ENCODE measurements at regions not wholly inside any gene's neighbourhood (a gene's known extent, or its start where the extent isn't known, plus 50 kb on each side); places are given as distances from the start of the nearest gene placed in this dataset.

- Histone ChIP-seq H3K4me1 (no peaks in the 10 kb centered on the region), H3K9me3 (no peaks in the 10 kb centered on the region), H3K4me3 (no peak overlapping the region), H3K27me3 (ENCODE audit: low read depth) (no peaks in the 10 kb centered on the region), H3K36me3 (replicated peaks) (no peaks in the 10 kb centered on the region)
- in situ Hi-C loops (cut with MboI; ENCODE audit: low sequenced_read_pairs), result loop anchor here (25.0 kb wide), 1 partner anchor 98 kb away; the partner anchor contains the start of gene ATP1B1
- no peak for DNase-seq (ENCODE audit: low spot score in 2 of 2)
These were observed 92.7 kb upstream of the ATP1B1 start for GRCh38 chr1:169013821-169014220.

GRCh38 chr1:169015464-169015863, 91.0 kb upstream of the ATP1B1 start:
- Histone ChIP-seq H3K4me3 (no peak overlapping the region), H3K9me3 (no peaks in the 10 kb centered on the region), H3K4me1 (no peaks in the 10 kb centered on the region), H3K27me3 (ENCODE audit: low read depth) (no peaks in the 10 kb centered on the region), H3K36me3 (replicated peaks) (no peaks in the 10 kb centered on the region)
- DNase-seq (ENCODE audit: low spot score in 2 of 2), result no peak
- in situ Hi-C loops (cut with MboI; ENCODE audit: low sequenced_read_pairs), result loop anchor here (25.0 kb wide), 1 partner anchor 97 kb away; the partner anchor contains the start of gene ATP1B1

DNA sequence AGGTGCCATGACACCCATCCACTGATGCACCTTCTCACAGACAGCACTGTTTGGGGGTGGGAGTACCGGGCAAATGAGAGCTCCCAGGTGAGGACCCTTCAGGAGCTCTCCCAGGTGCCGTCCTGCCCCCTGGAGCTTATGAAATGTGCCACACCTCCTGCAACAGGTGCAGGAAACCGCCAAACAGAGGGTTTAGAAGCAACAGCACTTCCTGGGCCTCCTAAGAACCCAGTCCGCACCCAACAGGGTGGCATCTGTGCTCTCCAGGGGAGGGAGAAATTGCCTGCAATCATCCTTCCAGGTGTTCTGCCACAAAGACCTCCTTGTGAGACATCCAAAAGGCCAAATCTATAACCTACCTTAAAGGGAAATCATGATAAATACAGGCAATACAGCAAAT, 87.7 kb upstream of the ATP1B1 start:
- in situ Hi-C loops (cut with MboI; ENCODE audit: low sequenced_read_pairs), result loop anchor here (25.0 kb wide), 1 partner anchor 94 kb away; the partner anchor contains the start of gene ATP1B1
- H3K4me1 ChIP-seq, result no peaks in the 10 kb centered on the region
- no peaks in the 10 kb centered on the region for H3K36me3 ChIP-seq (replicated peaks)
- DNase-seq (ENCODE audit: low spot score in 2 of 2), result no peak
- no peaks in the 10 kb centered on the region for H3K9me3 ChIP-seq
- no peak overlapping the region for H3K4me3 ChIP-seq
- no peaks in the 10 kb centered on the region for H3K27me3 ChIP-seq (ENCODE audit: low read depth)

DNA sequence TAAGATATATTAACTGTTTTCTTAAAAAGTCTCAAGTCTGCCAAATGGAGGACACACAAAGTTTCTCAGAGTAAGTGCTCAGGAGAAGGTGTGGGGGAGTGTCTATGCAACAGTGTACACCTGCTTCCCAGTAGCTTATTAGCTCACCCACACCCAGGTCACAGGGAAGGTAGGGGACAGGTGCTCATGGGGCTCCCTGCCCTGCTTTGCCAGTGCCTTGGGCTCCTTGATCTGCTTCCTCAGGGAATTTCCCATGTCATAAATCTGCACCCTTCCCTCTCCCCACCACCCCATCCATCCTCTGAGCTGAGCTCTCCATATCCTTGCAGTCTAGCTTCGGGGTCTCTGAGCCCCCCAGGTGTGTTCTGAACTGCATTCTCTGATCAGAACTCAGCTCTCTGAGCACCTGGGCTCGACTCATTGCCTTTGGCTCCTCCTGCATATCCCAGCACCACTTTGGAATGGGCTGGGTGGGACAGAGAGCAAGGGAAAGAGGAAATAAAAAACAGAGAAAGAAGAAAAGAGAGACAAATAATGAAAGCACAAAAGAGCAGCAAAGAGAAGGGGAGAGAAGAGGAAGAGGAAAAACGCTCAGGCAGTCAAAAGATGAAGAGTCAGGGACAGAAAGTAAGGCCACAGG, 87.0 kb upstream of the ATP1B1 start:
- no peaks in the 10 kb centered on the region for H3K27me3 ChIP-seq (ENCODE audit: low read depth)
- no peaks in the 10 kb centered on the region for H3K4me1 ChIP-seq
- no peak for DNase-seq (ENCODE audit: low spot score in 2 of 2)
- in situ Hi-C loops (cut with MboI; ENCODE audit: low sequenced_read_pairs), result loop anchor here (25.0 kb wide), 1 partner anchor 93 kb away; the partner anchor contains the start of gene ATP1B1
- no peaks in the 10 kb centered on the region for H3K36me3 ChIP-seq (replicated peaks)
- H3K9me3 ChIP-seq, result no peaks in the 10 kb centered on the region
- H3K4me3 ChIP-seq, result no peak overlapping the region

GRCh38 chr1:169020684-169021083, 85.8 kb upstream of the ATP1B1 start:
- H3K4me1 ChIP-seq, result no peaks in the 10 kb centered on the region
- H3K9me3 ChIP-seq, result no peaks in the 10 kb centered on the region
- no peak overlapping the region for H3K4me3 ChIP-seq
- in situ Hi-C loops (cut with MboI; ENCODE audit: low sequenced_read_pairs), result loop anchor here (25.0 kb wide), 1 partner anchor 92 kb away; the partner anchor contains the start of gene ATP1B1
- H3K36me3 ChIP-seq (replicated peaks), result no peaks in the 10 kb centered on the region
- DNase-seq (ENCODE audit: low spot score in 2 of 2), result no peak
- H3K27me3 ChIP-seq (ENCODE audit: low read depth), result no peaks in the 10 kb centered on the region

DNA sequence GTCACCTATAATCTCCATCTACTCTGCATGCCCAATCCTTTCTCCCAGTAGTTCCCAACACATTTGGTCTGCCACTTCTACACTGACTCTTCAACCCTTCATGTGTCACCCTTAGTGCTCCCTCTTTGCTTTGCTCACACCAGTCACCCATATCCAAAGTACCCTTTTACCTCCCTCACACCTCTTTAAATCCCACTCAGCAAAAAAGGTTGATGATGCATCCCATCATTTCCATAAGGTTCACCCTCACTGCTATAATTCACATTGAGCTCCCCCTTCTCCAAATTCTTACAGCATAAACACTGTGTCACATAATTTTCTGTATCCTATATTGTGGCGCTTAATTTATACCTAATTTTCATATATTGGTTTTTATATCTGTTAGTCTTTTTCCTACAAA, 83.8 kb upstream of the ATP1B1 start:
- Histone ChIP-seq H3K27me3 (ENCODE audit: low read depth) (no peaks in the 10 kb centered on the region), H3K4me3 (no peak overlapping the region), H3K9me3 (no peaks in the 10 kb centered on the region), H3K4me1 (no peaks in the 10 kb centered on the region), H3K36me3 (replicated peaks) (no peaks in the 10 kb centered on the region)
- in situ Hi-C loops (cut with MboI; ENCODE audit: low sequenced_read_pairs), result loop anchor here (25.0 kb wide), 1 partner anchor 90 kb away; the partner anchor contains the start of gene ATP1B1
- DNase-seq (ENCODE audit: low spot score in 2 of 2), result no peak

DNA sequence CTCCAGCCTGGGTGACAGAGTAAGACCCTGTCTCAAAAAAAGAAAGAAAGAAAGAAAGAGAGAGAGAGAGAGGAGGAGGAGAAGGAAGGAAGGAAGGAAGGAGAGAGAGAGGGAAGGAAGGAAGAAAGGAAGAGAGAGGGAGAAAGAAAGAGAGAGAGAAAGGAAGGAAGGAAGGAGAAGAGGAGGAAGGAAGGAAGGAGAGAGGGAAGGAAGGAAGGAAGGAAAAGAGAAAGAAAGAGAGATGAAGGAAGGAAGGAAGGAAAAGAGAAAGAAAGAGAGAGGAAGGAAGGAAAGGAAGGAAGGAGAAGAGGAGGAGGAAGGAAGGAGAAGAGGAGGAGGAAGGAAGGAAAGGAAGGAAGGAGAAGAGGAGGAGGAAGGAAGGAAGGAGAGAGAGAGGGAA, 82.2 kb upstream of the ATP1B1 start:
- Histone ChIP-seq H3K4me1 (no peaks in the 10 kb centered on the region), H3K9me3 (no peaks in the 10 kb centered on the region), H3K36me3 (replicated peaks) (no peaks in the 10 kb centered on the region), H3K27me3 (ENCODE audit: low read depth) (no peaks in the 10 kb centered on the region), H3K4me3 (no peak overlapping the region)
- no peak for DNase-seq (ENCODE audit: low spot score in 2 of 2)
- in situ Hi-C loops (cut with MboI; ENCODE audit: low sequenced_read_pairs), result loop anchor here (25.0 kb wide), 1 partner anchor 88 kb away; the partner anchor contains the start of gene ATP1B1

GRCh38 chr1:169024800-169025271, 81.7 kb upstream of the ATP1B1 start:
- no peaks in the 10 kb centered on the region for H3K9me3 ChIP-seq
- no peaks in the 10 kb centered on the region for H3K4me1 ChIP-seq
- no peak overlapping the region for H3K4me3 ChIP-seq
- DNase-seq (ENCODE audit: low spot score in 2 of 2), result no peak
- H3K36me3 ChIP-seq (replicated peaks), result no peaks in the 10 kb centered on the region
- no peaks in the 10 kb centered on the region for H3K27me3 ChIP-seq (ENCODE audit: low read depth)
- in situ Hi-C loops (cut with MboI; ENCODE audit: low sequenced_read_pairs), result loop anchor here (25.0 kb wide), 1 partner anchor 87 kb away; the partner anchor contains the start of gene ATP1B1

GRCh38 chr1:169025412-169025811, 81.1 kb upstream of the ATP1B1 start:
- Histone ChIP-seq H3K36me3 (replicated peaks) (no peaks in the 10 kb centered on the region), H3K9me3 (no peaks in the 10 kb centered on the region), H3K4me1 (no peaks in the 10 kb centered on the region), H3K4me3 (no peak overlapping the region), H3K27me3 (ENCODE audit: low read depth) (no peaks in the 10 kb centered on the region)
- DNase-seq (ENCODE audit: low spot score in 2 of 2), result no peak
- in situ Hi-C loops (cut with MboI; ENCODE audit: low sequenced_read_pairs), result no loop called here

DNA sequence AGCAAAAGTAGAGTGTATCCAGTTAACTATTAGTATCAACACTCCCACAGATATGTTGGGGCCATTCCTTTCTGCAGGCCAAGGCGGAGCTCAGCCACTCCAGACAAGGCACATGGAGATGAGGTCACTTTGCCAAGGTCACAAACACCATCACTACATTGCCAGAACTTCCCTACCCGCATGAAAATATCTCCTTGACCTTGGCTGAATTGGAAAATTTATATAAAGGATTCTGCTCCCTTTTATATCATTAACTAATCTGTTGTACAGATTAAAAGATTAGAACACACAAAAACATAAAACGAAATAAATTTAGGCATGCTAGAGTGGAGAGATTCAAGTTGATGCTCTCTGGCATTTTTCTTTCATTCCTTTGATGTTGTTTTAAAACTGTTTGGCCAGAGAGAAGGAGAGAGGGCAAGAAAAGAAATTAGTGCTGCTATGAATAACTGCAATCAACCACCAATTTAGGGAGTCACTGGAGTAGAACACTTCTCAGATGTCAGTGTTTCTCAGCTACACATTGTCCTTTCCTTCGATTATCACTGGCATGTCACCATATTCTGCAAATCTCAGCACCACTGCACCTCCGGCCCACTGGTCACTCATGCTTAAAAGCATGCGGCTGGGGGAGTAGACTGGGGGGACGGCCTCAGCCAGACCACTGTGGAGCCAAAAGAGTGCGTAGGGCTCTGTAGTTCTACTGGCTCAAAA, 78.7 kb upstream of the ATP1B1 start:
- DNase-seq (ENCODE audit: low spot score in 2 of 2), result no peak
- H3K9me3 ChIP-seq, result no peaks in the 10 kb centered on the region
- H3K4me3 ChIP-seq, result no peak overlapping the region
- in situ Hi-C loops (cut with MboI; ENCODE audit: low sequenced_read_pairs), result no loop called here
- H3K27me3 ChIP-seq (ENCODE audit: low read depth), result no peaks in the 10 kb centered on the region
- no peaks in the 10 kb centered on the region for H3K36me3 ChIP-seq (replicated peaks)
- H3K4me1 ChIP-seq, result no peaks in the 10 kb centered on the region

DNA sequence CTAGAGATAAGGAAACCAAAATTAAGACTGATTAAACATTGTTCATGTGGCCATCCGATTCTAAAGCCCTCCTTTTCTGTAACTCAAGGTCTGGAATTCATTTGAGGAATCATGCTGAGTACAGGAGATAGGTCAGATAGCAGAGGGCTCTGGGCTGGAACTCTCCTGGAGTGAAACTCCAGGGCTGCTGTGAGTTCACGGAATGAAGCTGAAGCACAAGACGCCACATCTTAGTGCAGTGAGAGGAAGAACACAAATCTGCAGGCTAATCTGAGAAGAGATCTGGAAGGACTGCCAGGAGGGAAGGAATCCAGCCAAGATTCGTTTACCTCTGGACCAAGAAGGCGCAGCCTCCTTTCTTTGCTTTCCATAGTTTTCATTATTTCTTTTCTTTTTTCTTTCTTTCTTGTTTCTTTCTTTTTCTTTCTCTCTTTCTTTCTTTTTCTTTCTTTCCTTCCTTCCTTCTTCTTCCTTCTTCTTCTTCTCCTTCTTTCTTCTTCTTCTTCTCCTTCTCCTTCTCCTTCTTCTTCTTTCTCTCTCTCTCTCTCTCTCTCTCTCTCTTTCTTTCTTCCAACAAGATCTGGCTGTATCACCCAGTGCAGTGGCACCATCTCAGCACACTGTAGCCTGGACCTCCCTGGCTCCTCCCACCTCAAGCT, 74.8 kb upstream of the ATP1B1 start:
- peaks cover 3% of the 10 kb centered on the region; the same call in 1 of the 2 replicates for H3K4me1 ChIP-seq
- no peaks in the 10 kb centered on the region for H3K36me3 ChIP-seq (replicated peaks)
- H3K9me3 ChIP-seq, result no peaks in the 10 kb centered on the region
- in situ Hi-C loops (cut with MboI; ENCODE audit: low sequenced_read_pairs), result no loop called here
- DNase-seq (ENCODE audit: low spot score in 2 of 2), result no peak
- H3K4me3 ChIP-seq, result no peak overlapping the region
- no peaks in the 10 kb centered on the region for H3K27me3 ChIP-seq (ENCODE audit: low read depth)

- Histone ChIP-seq H3K4me1 (no peaks in the 10 kb centered on the region), H3K27me3 (ENCODE audit: low read depth) (no peaks in the 10 kb centered on the region), H3K36me3 (replicated peaks) (no peaks in the 10 kb centered on the region), H3K4me3 (no peak overlapping the region), H3K9me3 (no peaks in the 10 kb centered on the region)
- no peak for DNase-seq (ENCODE audit: low spot score in 2 of 2)
- in situ Hi-C loops (cut with MboI; ENCODE audit: low sequenced_read_pairs), result no loop called here
These were observed 65.1 kb upstream of the ATP1B1 start for GRCh38 chr1:169041366-169041765.

GRCh38 chr1:169042377-169042776, 64.1 kb upstream of the ATP1B1 start:
- DNase-seq (ENCODE audit: low spot score in 2 of 2), result no peak
- in situ Hi-C loops (cut with MboI; ENCODE audit: low sequenced_read_pairs), result no loop called here
- Histone ChIP-seq H3K9me3 (no peaks in the 10 kb centered on the region), H3K27me3 (ENCODE audit: low read depth) (no peaks in the 10 kb centered on the region), H3K36me3 (replicated peaks) (no peaks in the 10 kb centered on the region), H3K4me3 (no peak overlapping the region), H3K4me1 (no peaks in the 10 kb centered on the region)

GRCh38 chr1:169043823-169044222, 62.7 kb upstream of the ATP1B1 start:
- no peaks in the 10 kb centered on the region for H3K9me3 ChIP-seq
- no peak overlapping the region for H3K4me3 ChIP-seq
- no peaks in the 10 kb centered on the region for H3K36me3 ChIP-seq (replicated peaks)
- H3K27me3 ChIP-seq (ENCODE audit: low read depth), result no peaks in the 10 kb centered on the region
- H3K4me1 ChIP-seq, result no peaks in the 10 kb centered on the region
- no peak for DNase-seq (ENCODE audit: low spot score in 2 of 2)
- in situ Hi-C loops (cut with MboI; ENCODE audit: low sequenced_read_pairs), result no loop called here

Data from HAP-1 (cell line).